Sigmoid colon (tissue), 6 donors: ENCODE measurements at regions not wholly inside any gene's neighbourhood (a gene's known extent, or its start where the extent isn't known, plus 50 kb on each side); places are given as distances from the start of the nearest gene placed in this dataset.

Source experiments
- DNase-seq: peaks from one replicate; pipeline ENCODE4 v3.0.0-alpha.2; 2019
- H3K27ac ChIP-seq, 4 donors: fragments of 200-600 bp; sonication (generic); one replicate each; pipeline ENCODE4 v1.5.1; 2016 to 2019; ENCODE audit warnings: mild to moderate bottlenecking in 1 of 4
- H3K27me3 ChIP-seq, 3 donors: fragments of 200-600 bp; sonication (generic); one replicate each; pipeline ENCODE4 v1.5.1; 2019; ENCODE audit warnings: mild to moderate bottlenecking in 1 of 3
- H3K36me3 ChIP-seq, 4 donors: fragments of 200-600 bp; sonication (generic); one replicate each; pipeline ENCODE4 v1.5.1; 2016 to 2019
- H3K4me1 ChIP-seq, 4 donors: fragments of 200-600 bp; sonication (generic); one replicate each; pipeline ENCODE4 v1.5.1; 2017 to 2019
- H3K4me3 ChIP-seq, 4 donors: fragments of 200-600 bp; sonication (generic); one replicate each; pipeline ENCODE4 v1.5.1; 2017 to 2019; ENCODE audit warnings: mild to moderate bottlenecking in 2 of 4, moderate library complexity in 1 of 4
- H3K9me3 ChIP-seq, 4 donors: fragments of 200-600 bp in 3 of 4; sonication (generic) in 3 of 4; one replicate each; pipeline versions ENCODE4 v1.5.1 to v1.6.1; 2013 to 2019
- EP300 ChIP-seq, 4 donors: sonication (generic); formaldehyde crosslinking; IDR thresholded peaks; one replicate each; pipeline ENCODE4 v1.6.1; 2017; ENCODE audit warnings: antibody characterized with exemption in 4 of 4
- POLR2A ChIP-seq, 2 donors: fragments of 450-650 bp; IDR thresholded peaks; one replicate each; pipeline ENCODE4 v1.6.1; 2016; ENCODE audit warnings: antibody characterized with exemption in 2 of 2, mild to moderate bottlenecking in 2 of 2, moderate library complexity in 2 of 2
- POLR2AphosphoS5 ChIP-seq, 4 donors: sonication (generic); formaldehyde crosslinking; IDR thresholded peaks; one replicate each; pipeline ENCODE4 v1.6.1; 2017; ENCODE audit warnings: antibody characterized with exemption in 4 of 4
- WGBS, 2 donors: extraction: QIAGEN DNeasy Blood & Tissue Kit; methylation state at CpG; one replicate each; pipeline ENCODE4 v1.1.7; 2013; 5-methylcytosine and 5-hydroxymethylcytosine counted together
- intact Hi-C: fragments of 100-400 bp; cut with DNase I; formaldehyde crosslinking; loops from one replicate; pipeline ENCODE4 v1.15.1; 2023
- TF ChIP-seq, protein P1 (sequence below), 4 experiments: fragments of 450-650 bp in 3 of 4; fragments of 200-600 bp in 1 of 4; IDR thresholded peaks; one replicate each; pipeline ENCODE4 v1.5.1; 2016 to 2019; ENCODE audit warnings: antibody characterized with exemption in 4 of 4, mild to moderate bottlenecking in 3 of 4, moderate library complexity in 2 of 4
- donor health status: healthy with polysubstance abuse.
- donor health status: healthy.

DNA sequence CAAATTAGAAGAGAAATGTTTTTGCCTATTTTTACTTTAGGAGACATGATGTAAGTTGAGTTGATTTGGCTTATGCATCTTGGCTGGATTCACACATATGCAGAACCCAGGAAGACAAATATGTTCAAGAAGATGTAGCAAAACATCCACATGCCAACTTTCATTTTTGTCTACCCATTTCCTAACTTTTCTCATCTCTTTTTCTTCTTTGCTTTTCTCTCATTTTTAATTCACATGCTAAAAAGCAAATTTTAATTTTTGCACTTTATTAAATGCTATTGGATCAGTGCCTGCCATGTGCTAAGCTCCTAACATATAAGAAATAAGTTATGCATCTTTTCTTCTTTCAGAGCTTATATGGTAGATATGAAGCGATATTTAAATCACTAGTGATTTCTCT is 143.7 kb upstream of the GRM3 start:
- DNase-seq = no peak
- intact Hi-C loops = no loop called here
- H3K27ac ChIP-seq = no peak overlapping the region
- TF ChIP-seq POLR2A (IDR thresholded peaks at IDR 0.05) = no peak
- TF ChIP-seq EP300 (IDR thresholded peaks at IDR 0.05) = no peak
- no peak for TF ChIP-seq POLR2AphosphoS5 (IDR thresholded peaks at IDR 0.05)
- 77 to 78% methylated on average over 1 of the region's 1 CpG for WGBS, 2 donors
- no peaks in the 10 kb centered on the region for H3K4me1 ChIP-seq
- no peaks in the 10 kb centered on the region for H3K27me3 ChIP-seq
- H3K9me3 ChIP-seq = no peaks in the 10 kb centered on the region
- H3K36me3 ChIP-seq = no peaks in the 10 kb centered on the region
- H3K4me3 ChIP-seq = no peak overlapping the region

DNA sequence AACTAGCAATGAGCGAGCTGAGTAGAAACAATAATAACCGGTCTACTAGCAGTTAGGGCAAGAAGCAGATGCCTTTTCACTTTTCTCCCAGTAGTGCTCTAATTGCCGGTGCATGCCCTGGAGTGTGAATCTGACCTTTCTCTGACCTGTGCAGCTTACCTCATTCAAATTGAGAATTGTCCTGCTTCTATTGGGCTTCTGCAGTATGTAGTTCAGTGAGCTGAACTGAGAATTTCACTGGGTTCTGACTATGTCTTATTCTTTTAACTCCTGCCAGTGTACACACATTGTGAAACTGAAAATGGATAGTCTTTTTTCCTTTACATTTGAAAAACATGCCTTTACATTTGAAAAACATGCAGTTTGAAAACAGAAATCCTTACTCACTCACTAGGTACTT is 157.9 kb upstream of the GRM3 start:
- intact Hi-C loops = no loop called here
- DNase-seq = no peak
- no peaks in the 10 kb centered on the region for H3K4me1 ChIP-seq
- H3K27ac ChIP-seq = no peak overlapping the region
- H3K27me3 ChIP-seq = no peaks in the 10 kb centered on the region
- no peaks in the 10 kb centered on the region for H3K36me3 ChIP-seq
- H3K4me3 ChIP-seq = no peak overlapping the region
- WGBS, 2 donors = 85 to 86% methylated on average over 3 of the region's 3 CpGs
- H3K9me3 ChIP-seq = no peaks in the 10 kb centered on the region
- TF ChIP-seq, protein P1, sequence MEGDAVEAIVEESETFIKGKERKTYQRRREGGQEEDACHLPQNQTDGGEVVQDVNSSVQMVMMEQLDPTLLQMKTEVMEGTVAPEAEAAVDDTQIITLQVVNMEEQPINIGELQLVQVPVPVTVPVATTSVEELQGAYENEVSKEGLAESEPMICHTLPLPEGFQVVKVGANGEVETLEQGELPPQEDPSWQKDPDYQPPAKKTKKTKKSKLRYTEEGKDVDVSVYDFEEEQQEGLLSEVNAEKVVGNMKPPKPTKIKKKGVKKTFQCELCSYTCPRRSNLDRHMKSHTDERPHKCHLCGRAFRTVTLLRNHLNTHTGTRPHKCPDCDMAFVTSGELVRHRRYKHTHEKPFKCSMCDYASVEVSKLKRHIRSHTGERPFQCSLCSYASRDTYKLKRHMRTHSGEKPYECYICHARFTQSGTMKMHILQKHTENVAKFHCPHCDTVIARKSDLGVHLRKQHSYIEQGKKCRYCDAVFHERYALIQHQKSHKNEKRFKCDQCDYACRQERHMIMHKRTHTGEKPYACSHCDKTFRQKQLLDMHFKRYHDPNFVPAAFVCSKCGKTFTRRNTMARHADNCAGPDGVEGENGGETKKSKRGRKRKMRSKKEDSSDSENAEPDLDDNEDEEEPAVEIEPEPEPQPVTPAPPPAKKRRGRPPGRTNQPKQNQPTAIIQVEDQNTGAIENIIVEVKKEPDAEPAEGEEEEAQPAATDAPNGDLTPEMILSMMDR (IDR thresholded peaks at IDR 0.05) = no peak
- no peak for TF ChIP-seq POLR2AphosphoS5 (IDR thresholded peaks at IDR 0.05)
- no peak for TF ChIP-seq POLR2A (IDR thresholded peaks at IDR 0.05)

DNA sequence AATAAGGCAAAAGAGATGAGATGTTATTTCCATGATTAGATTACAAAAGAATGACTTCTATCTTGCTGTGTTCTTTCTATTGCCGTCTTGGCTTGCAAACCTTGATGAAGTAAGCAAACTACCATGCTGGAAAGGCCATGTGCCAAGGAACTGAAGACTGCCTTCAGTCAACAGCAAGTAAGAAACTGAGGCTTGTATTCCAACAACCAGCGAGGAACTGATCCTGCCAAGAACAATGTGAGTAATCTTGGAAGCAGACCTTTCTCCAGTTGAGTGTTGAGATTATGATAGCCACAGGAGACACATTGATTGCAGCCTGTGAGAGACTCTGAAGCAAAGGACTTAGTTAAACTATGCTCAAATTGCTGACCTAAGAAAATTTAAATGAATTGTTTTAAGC is 164.6 kb upstream of the GRM3 start:
- Histone ChIP-seq H3K4me3 (no peak overlapping the region), H3K4me1 (no peaks in the 10 kb centered on the region), H3K27me3 (no peaks in the 10 kb centered on the region), H3K9me3 (no peaks in the 10 kb centered on the region), H3K36me3 (no peaks in the 10 kb centered on the region), H3K27ac (no peak overlapping the region)
- TF ChIP-seq EP300 (IDR thresholded peaks at IDR 0.05) (no peak), POLR2A (IDR thresholded peaks at IDR 0.05) (no peak), POLR2AphosphoS5 (IDR thresholded peaks at IDR 0.05) (no peak)
- TF ChIP-seq, protein P1 (IDR thresholded peaks at IDR 0.05) = no peak
- WGBS, 2 donors = 61 to 75% methylated on average over 2 of the region's 2 CpGs
- no peak for DNase-seq
- intact Hi-C loops = no loop called here

DNA sequence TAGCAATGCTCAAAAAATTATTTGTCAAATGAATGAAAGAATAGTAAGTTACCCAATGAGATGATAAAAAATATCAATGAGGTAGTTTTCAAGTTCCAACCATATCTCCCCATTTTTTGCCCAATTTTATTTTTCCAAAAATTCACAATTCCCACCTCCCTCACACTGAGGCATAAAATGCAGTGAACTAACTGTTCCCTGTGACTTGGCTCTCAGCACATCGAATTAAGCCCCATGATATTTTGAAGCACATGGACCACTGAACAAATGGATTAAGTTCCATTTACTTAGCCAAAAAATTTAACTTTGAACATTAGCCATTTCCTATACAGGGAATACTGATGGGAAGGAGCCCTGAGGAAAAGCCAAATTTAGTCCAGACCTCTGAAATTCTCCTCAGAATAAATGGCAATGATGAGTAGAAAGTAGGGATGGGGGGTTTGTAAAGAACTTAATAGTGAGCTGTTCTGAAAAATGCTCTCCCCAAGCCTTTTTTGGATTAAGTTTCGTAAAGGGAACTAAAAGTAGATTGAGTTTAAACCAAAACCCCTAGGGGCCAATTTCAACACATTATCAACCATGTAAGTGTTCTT is 166.3 kb upstream of the GRM3 start:
- no peaks in the 10 kb centered on the region for H3K27me3 ChIP-seq
- intact Hi-C loops = no loop called here
- no peak for TF ChIP-seq EP300 (IDR thresholded peaks at IDR 0.05)
- TF ChIP-seq, protein P1 (IDR thresholded peaks at IDR 0.05) = no peak
- no peak for TF ChIP-seq POLR2AphosphoS5 (IDR thresholded peaks at IDR 0.05)
- TF ChIP-seq POLR2A (IDR thresholded peaks at IDR 0.05) = no peak
- H3K4me1 ChIP-seq = no peaks in the 10 kb centered on the region
- H3K27ac ChIP-seq = no peak overlapping the region
- no peak for DNase-seq
- no peaks in the 10 kb centered on the region for H3K36me3 ChIP-seq
- 43 to 73% methylated on average over 2 of the region's 2 CpGs for WGBS, 2 donors
- no peaks in the 10 kb centered on the region for H3K9me3 ChIP-seq
- H3K4me3 ChIP-seq = no peak overlapping the region

DNA sequence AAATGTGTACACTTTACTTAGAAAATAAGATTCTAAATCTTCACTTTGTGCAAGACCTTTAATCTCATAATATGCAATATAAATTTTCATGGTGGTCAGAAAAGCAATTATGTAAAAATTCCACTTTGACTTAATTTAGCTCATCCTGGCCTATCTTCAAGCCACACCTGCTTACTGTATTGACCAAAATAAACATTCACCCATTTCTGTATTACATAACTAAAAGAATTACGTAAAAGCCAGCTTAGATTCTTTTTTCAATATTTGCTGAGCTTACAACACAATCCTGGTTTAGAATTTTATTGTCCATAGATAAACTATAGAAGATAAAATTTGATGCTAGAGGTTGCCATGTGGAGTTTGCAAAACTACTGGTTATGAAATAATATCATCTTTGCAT is 172.9 kb upstream of the GRM3 start:
- H3K36me3 ChIP-seq = no peaks in the 10 kb centered on the region
- no peak overlapping the region for H3K27ac ChIP-seq
- no peaks in the 10 kb centered on the region for H3K27me3 ChIP-seq
- H3K9me3 ChIP-seq = no peaks in the 10 kb centered on the region
- H3K4me3 ChIP-seq = no peak overlapping the region
- 20 to 71% methylated on average over 1 of the region's 1 CpG for WGBS, 2 donors
- intact Hi-C loops = no loop called here
- DNase-seq = no peak
- TF ChIP-seq EP300 (IDR thresholded peaks at IDR 0.05) = no peak
- TF ChIP-seq, protein P1 (IDR thresholded peaks at IDR 0.05) = no peak
- TF ChIP-seq POLR2AphosphoS5 (IDR thresholded peaks at IDR 0.05) = no peak
- no peak for TF ChIP-seq POLR2A (IDR thresholded peaks at IDR 0.05)
- no peaks in the 10 kb centered on the region for H3K4me1 ChIP-seq
